HCT116 (cell line): ENCODE measurements at regions not wholly inside any gene's neighbourhood (a gene's known extent, or its start where the extent isn't known, plus 50 kb on each side); places are given as distances from the start of the nearest gene placed in this dataset.

ENCODE experiments used
- ATAC-seq: fragments of 200-7000 bp; cut with Tn5 transposase; 2 replicates; pipeline ENCODE4 v1.9.1; 2020; ENCODE audit warnings: mild to moderate bottlenecking, moderate library complexity
- BruUV-seq: library from RNA; stranded (reverse); fragments of 400-500 nt; replicated peaks from 2 replicates; lab custom pipeline; 2021; lab: Mats Ljungman, UMichigan
- CTCF ChIA-PET: fragments of 300-600 bp; sonication (Branson Sonifier 250); formaldehyde crosslinking; loops from one replicate; lab custom pipeline; 2021; ENCODE audit warnings: antibody characterized with exemption; lab: Charles Lee
- POLR2A ChIA-PET: fragments of 300-600, 350-600 bp; sonication (Branson Sonifier 250); formaldehyde crosslinking; loops from one replicate; lab custom pipeline; 2021; ENCODE audit warnings: antibody characterized with exemption; lab: Charles Lee
- RAD21 ChIA-PET, 2 experiments: fragments of 300-600 bp; sonication (Branson Sonifier 250); formaldehyde crosslinking; loops; one replicate each; lab custom pipeline; 2023; ENCODE audit warnings: low total read pairs in 2 of 2; ENCODE audit not compliant: uncharacterized antibody in 2 of 2, unreplicated experiment in 2 of 2, low non-redundant PET in 1 of 2; lab: Charles Lee
- DNase-seq: peaks from one replicate; pipeline ENCODE4 v3.0.0-alpha.2; 2010; ENCODE audit warnings: low read depth, low spot score
- H2AFZ ChIP-seq: fragments of 200-600 bp; shearing (Covaris generic), sonication (generic); 2 replicates; pipeline ENCODE4 v1.6.1; 2017; ENCODE audit warnings: low read depth, mixed run types, mixed read lengths, antibody characterized with exemption, low read length; ENCODE audit not compliant: poor library complexity, severe bottlenecking
- H3K27ac ChIP-seq: 2 replicates; pipeline ENCODE4 v1.5.1; 2012; ENCODE audit warnings: low read depth, low read length
- H3K27me3 ChIP-seq: fragments of 200-600 bp; sonication (generic); 2 replicates; pipeline ENCODE4 v1.6.1; 2016; ENCODE audit warnings: mixed run types, low read length, mixed read lengths; ENCODE audit not compliant: insufficient read depth
- H3K36me3 ChIP-seq, 2 experiments: fragments of 200-500 bp in 1 of 2; fragments of 200-600 bp in 1 of 2; sonication (Bioruptor generic) in 1 of 2; sonication (generic) in 1 of 2; 2 replicates each; pipeline versions ENCODE4 v1.5.1 to v1.6.1; 2014 to 2016; ENCODE audit warnings: low read length in 2 of 2, inconsistent platforms in 1 of 2, mixed read lengths in 1 of 2, mixed run types in 1 of 2; ENCODE audit not compliant: insufficient read depth in 2 of 2, control insufficient read depth in 1 of 2
- H3K4me1 ChIP-seq, 2 experiments: fragments of 200-600 bp in 1 of 2; sonication (generic) in 1 of 2; 2 replicates each; pipeline versions ENCODE4 v1.5.1 to v1.6.1; 2012 to 2017; ENCODE audit warnings: low read length in 2 of 2, inconsistent platforms in 1 of 2, mild to moderate bottlenecking in 1 of 2, mixed read lengths in 1 of 2, mixed run types in 1 of 2, moderate library complexity in 1 of 2; ENCODE audit not compliant: insufficient read depth in 2 of 2, control insufficient read depth in 1 of 2
- H3K4me2 ChIP-seq: fragments of 200-600 bp; sonication (generic); 2 replicates; pipeline ENCODE4 v1.6.1; 2017; ENCODE audit warnings: mixed run types, low read length, mixed read lengths
- H3K4me3 ChIP-seq, 2 experiments: fragments of 200-600 bp in 1 of 2; sonication (generic) in 1 of 2; replicated peaks in 1 of 2; 2 replicates each; pipeline ENCODE4 v1.5.1; 2011 to 2016; ENCODE audit warnings: low read length in 2 of 2, control low read depth in 1 of 2, low read depth in 1 of 2, mild to moderate bottlenecking in 1 of 2, mixed read lengths in 1 of 2, mixed run types in 1 of 2
- H3K79me2 ChIP-seq: fragments of 200-600 bp; sonication (generic); 2 replicates; pipeline ENCODE4 v1.6.1; 2017; ENCODE audit warnings: mild to moderate bottlenecking, mixed run types, low read length, moderate library complexity, mixed read lengths; ENCODE audit not compliant: insufficient read depth
- H3K9ac ChIP-seq: fragments of 200-600 bp; sonication (generic); 2 replicates; pipeline ENCODE4 v1.6.1; 2016; ENCODE audit warnings: low read length, mixed read lengths
- H3K9me2 ChIP-seq: fragments of 200-600 bp; sonication (generic), shearing (Covaris generic); 2 replicates; pipeline ENCODE4 v1.6.1; 2017; ENCODE audit warnings: mixed run types, mild to moderate bottlenecking, moderate library complexity; ENCODE audit not compliant: insufficient read depth
- H3K9me3 ChIP-seq, 2 experiments: fragments of 200-500 bp in 1 of 2; fragments of 200-600 bp in 1 of 2; sonication (Bioruptor generic) in 1 of 2; sonication (generic) in 1 of 2; 2 replicates each; pipeline ENCODE4 v1.6.1; 2014 to 2017; ENCODE audit warnings: low read length in 2 of 2, mixed read lengths in 2 of 2, inconsistent platforms in 1 of 2, low read depth in 1 of 2, mild to moderate bottlenecking in 1 of 2, mixed run types in 1 of 2, moderate library complexity in 1 of 2; ENCODE audit not compliant: control insufficient read depth in 1 of 2, insufficient read depth in 1 of 2
- H4K20me1 ChIP-seq: fragments of 200-600 bp; sonication (generic), shearing (Covaris generic); 2 replicates; pipeline ENCODE4 v1.6.1; 2017; ENCODE audit warnings: mixed run types, mild to moderate bottlenecking, moderate library complexity; ENCODE audit not compliant: insufficient read depth
- ELF1 ChIP-seq: IDR thresholded peaks from 2 replicates; pipeline ENCODE4 v1.6.1; 2012; ENCODE audit warnings: low read depth, borderline replicate concordance
- EZH2phosphoT487 ChIP-seq: fragments of 200-600 bp; IDR thresholded peaks from 2 replicates; pipeline ENCODE4 v1.6.1; 2018; ENCODE audit warnings: antibody characterized with exemption, borderline replicate concordance
- FOSL1 ChIP-seq: IDR thresholded peaks from 2 replicates; pipeline ENCODE4 v1.6.1; 2012; ENCODE audit warnings: low read depth
- MAX ChIP-seq: IDR thresholded peaks from 2 replicates; pipeline ENCODE4 v1.6.1; 2012
- SP1 ChIP-seq: IDR thresholded peaks from 2 replicates; pipeline ENCODE4 v1.6.1; 2012; ENCODE audit warnings: low read depth
- SRF ChIP-seq: IDR thresholded peaks from 2 replicates; pipeline ENCODE4 v1.6.1; 2012; ENCODE audit warnings: low read depth
- ZFX ChIP-seq: fragments of 450-650 bp; IDR thresholded peaks from 2 replicates; pipeline ENCODE4 v1.6.1; 2017
- intact Hi-C: fragments of 100-400 bp; cut with micrococcal nuclease; formaldehyde crosslinking; loops from 2 replicates; pipeline ENCODE4 v1.10.0; 2022
- TF ChIP-seq, protein P1 (sequence below), 3 experiments: fragments of 200-600 bp in 1 of 3; sonication (generic) in 1 of 3; IDR thresholded peaks in 2 of 3; conservative IDR thresholded peaks in 1 of 3; 2 replicates each; pipeline ENCODE4 v1.5.1; 2012 to 2017; ENCODE audit warnings: low read depth in 2 of 3, low read length in 2 of 3, antibody characterized with exemption in 1 of 3, borderline replicate concordance in 1 of 3, control low read depth in 1 of 3, mild to moderate bottlenecking in 1 of 3, mixed read lengths in 1 of 3, mixed run types in 1 of 3, moderate library complexity in 1 of 3; ENCODE audit not compliant: insufficient read depth in 1 of 3
- TF ChIP-seq, protein P2 (sequence below): IDR thresholded peaks from 2 replicates; pipeline ENCODE4 v1.6.1; 2011; ENCODE audit warnings: mild to moderate bottlenecking, low read length, moderate library complexity; ENCODE audit not compliant: insufficient replicate concordance; ENCODE audit errors: extremely low read depth

DNA sequence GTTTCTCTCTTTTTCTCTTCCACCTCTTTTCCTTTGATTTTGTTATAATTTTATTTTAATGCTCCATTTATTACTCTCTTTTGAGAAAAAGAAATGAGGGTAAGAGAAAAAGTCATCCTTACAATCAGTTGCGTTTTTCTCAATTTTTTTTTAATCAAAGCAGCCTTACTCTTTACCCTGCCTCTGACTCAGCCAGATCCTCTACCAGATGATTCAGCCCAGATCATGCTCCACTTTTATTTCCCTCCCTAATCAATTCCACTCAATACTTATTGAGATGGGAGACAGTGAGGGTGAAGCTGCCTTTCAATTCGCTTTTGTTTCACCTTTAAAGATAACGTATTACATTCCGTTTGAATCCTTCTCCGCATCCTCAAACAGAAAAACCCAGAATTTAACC lies 337.9 kb downstream of the SATB2 start:
- Histone ChIP-seq H3K36me3 (no peaks in the 10 kb centered on the region), H3K9ac (no peak overlapping the region), H3K4me2 (no peak overlapping the region), H4K20me1 (no peaks in the 10 kb centered on the region), H3K27me3 (peaks cover 21% of the 10 kb centered on the region; the same call in 1 of the 2 replicates), H3K4me1 (no peaks in the 10 kb centered on the region), H3K79me2 (no peaks in the 10 kb centered on the region), H3K9me3 (no peaks in the 10 kb centered on the region), H3K4me3 (no peak overlapping the region), H3K27ac (no peak overlapping the region)
- no peak for DNase-seq
- CTCF ChIA-PET: no interaction called here
- BruUV-seq: no TSS peak
- intact Hi-C loops: no loop called here
- ATAC-seq: no peak
- RAD21 ChIA-PET: no interaction called here
- POLR2A ChIA-PET: no interaction called here
- TF ChIP-seq, protein P1, sequence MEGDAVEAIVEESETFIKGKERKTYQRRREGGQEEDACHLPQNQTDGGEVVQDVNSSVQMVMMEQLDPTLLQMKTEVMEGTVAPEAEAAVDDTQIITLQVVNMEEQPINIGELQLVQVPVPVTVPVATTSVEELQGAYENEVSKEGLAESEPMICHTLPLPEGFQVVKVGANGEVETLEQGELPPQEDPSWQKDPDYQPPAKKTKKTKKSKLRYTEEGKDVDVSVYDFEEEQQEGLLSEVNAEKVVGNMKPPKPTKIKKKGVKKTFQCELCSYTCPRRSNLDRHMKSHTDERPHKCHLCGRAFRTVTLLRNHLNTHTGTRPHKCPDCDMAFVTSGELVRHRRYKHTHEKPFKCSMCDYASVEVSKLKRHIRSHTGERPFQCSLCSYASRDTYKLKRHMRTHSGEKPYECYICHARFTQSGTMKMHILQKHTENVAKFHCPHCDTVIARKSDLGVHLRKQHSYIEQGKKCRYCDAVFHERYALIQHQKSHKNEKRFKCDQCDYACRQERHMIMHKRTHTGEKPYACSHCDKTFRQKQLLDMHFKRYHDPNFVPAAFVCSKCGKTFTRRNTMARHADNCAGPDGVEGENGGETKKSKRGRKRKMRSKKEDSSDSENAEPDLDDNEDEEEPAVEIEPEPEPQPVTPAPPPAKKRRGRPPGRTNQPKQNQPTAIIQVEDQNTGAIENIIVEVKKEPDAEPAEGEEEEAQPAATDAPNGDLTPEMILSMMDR (IDR thresholded peaks at IDR 0.05 in 2 of 3, conservative IDR thresholded peaks at IDR 0.05 in 1 of 3; ENCODE audit: borderline replicate concordance in 1 of 3, insufficient read depth in 1 of 3, low read depth in 2 of 3, low read length in 2 of 3): no peak
- TF ChIP-seq EZH2phosphoT487: no peak
- TF ChIP-seq ELF1: no peak
- no peak for TF ChIP-seq MAX
- no peak for TF ChIP-seq ZFX
- TF ChIP-seq, protein P2, sequence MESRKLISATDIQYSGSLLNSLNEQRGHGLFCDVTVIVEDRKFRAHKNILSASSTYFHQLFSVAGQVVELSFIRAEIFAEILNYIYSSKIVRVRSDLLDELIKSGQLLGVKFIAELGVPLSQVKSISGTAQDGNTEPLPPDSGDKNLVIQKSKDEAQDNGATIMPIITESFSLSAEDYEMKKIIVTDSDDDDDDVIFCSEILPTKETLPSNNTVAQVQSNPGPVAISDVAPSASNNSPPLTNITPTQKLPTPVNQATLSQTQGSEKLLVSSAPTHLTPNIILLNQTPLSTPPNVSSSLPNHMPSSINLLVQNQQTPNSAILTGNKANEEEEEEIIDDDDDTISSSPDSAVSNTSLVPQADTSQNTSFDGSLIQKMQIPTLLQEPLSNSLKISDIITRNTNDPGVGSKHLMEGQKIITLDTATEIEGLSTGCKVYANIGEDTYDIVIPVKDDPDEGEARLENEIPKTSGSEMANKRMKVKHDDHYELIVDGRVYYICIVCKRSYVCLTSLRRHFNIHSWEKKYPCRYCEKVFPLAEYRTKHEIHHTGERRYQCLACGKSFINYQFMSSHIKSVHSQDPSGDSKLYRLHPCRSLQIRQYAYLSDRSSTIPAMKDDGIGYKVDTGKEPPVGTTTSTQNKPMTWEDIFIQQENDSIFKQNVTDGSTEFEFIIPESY: no peak
- no peak for TF ChIP-seq SP1
- TF ChIP-seq FOSL1: no peak
- TF ChIP-seq SRF: no peak
- TF ChIP-seq, all 23 proteins: peak for 0
- Histone ChIP-seq H3K9me2 (no peaks in the 10 kb centered on the region), H2AFZ (no peak overlapping the region)
